Activated naive CD4-positive, alpha-beta T cell treated with anti-CD3 and anti-CD28 coated beads for 36 hours (primary cell): ENCODE measurements at regions not wholly inside any gene's neighbourhood (a gene's known extent, or its start where the extent isn't known, plus 50 kb on each side); places are given as distances from the start of the nearest gene placed in this dataset.
A peak's percentile ranks its signal among the peaks of the same experiment; 100 is the strongest.
"Not testable (repeated sequence)": the region's sequence is repeated elsewhere in the genome, so short reads cannot be mapped to it uniquely, and the experiment has no call there.

Source experiments
- CTCF ChIA-PET: fragments of 350-600 bp; sonication (Branson Sonifier 250); formaldehyde crosslinking; loops from one replicate; lab custom pipeline; 2021; ENCODE audit warnings: antibody characterized with exemption; lab: Charles Lee
- DNase-seq: peaks from one replicate; pipeline ENCODE4 v3.0.0-alpha.2; 2020
- H3K27ac Mint-ChIP-seq: one replicate; pipeline ENCODE4 v1.8.0; 2021; ENCODE audit warnings: mild to moderate bottlenecking, mixed read lengths
- H3K27me3 Mint-ChIP-seq: one replicate; pipeline ENCODE4 v1.8.0; 2021; ENCODE audit warnings: low read depth, mixed read lengths
- H3K36me3 Mint-ChIP-seq: one replicate; pipeline ENCODE4 v1.8.0; 2021; ENCODE audit warnings: low read depth, mixed read lengths
- H3K4me1 Mint-ChIP-seq: one replicate; pipeline ENCODE4 v1.8.0; 2021; ENCODE audit warnings: low read depth, mixed read lengths
- H3K4me3 Mint-ChIP-seq: one replicate; pipeline ENCODE4 v1.8.0; 2021; ENCODE audit warnings: mild to moderate bottlenecking, moderate library complexity, mixed read lengths
- H3K9me3 Mint-ChIP-seq: one replicate; pipeline ENCODE4 v1.8.0; 2021; ENCODE audit warnings: mixed read lengths
- intact Hi-C: fragments of 100-400 bp; cut with micrococcal nuclease; formaldehyde crosslinking; loops from one replicate; pipeline ENCODE4 v1.15.1; 2023

- CTCF ChIA-PET, H3K9me3 Mint-ChIP-seq, H3K36me3 Mint-ChIP-seq, H3K4me3 Mint-ChIP-seq, H3K27ac Mint-ChIP-seq, DNase-seq, intact Hi-C loops, H3K27me3 Mint-ChIP-seq, H3K4me1 Mint-ChIP-seq: not testable (repeated sequence)
These were observed 328.9 kb downstream of the PREX1 start for GRCh38 chr20:48498939-48499338.

GRCh38 chr20:48498125-48498524, 329.7 kb downstream of the PREX1 start:
- H3K36me3 Mint-ChIP-seq, intact Hi-C loops, DNase-seq, H3K4me3 Mint-ChIP-seq, H3K27me3 Mint-ChIP-seq, H3K27ac Mint-ChIP-seq, H3K9me3 Mint-ChIP-seq, CTCF ChIA-PET, H3K4me1 Mint-ChIP-seq: not testable (repeated sequence)

GRCh38 chr20:48493966-48494365, 333.8 kb downstream of the PREX1 start:
- intact Hi-C loops = no loop called here
- Mint-ChIP-seq H3K4me3 (no peak overlapping the region), H3K27me3 (no peaks in the 10 kb centered on the region), H3K27ac (no peak overlapping the region), H3K9me3 (no peaks in the 10 kb centered on the region), H3K4me1 (no peaks in the 10 kb centered on the region), H3K36me3 (no peaks in the 10 kb centered on the region)
- no peak for DNase-seq
- CTCF ChIA-PET = interaction anchor here (0.7 kb wide), 1 partner anchor 1392 kb away, joined by 3 read pairs; no protein-coding TSS in a partner anchor

- intact Hi-C loops, CTCF ChIA-PET: not testable (repeated sequence)
These were observed 334.5 kb downstream of the PREX1 start for GRCh38 chr20:48493331-48493730.

GRCh38 chr20:48492715-48493070, 335.1 kb downstream of the PREX1 start:
- Mint-ChIP-seq H3K9me3 (no peaks in the 10 kb centered on the region), H3K27ac (no peak overlapping the region), H3K36me3 (no peaks in the 10 kb centered on the region), H3K4me1 (no peaks in the 10 kb centered on the region), H3K27me3 (no peaks in the 10 kb centered on the region), H3K4me3 (no peak overlapping the region)
- intact Hi-C loops = no loop called here
- DNase-seq = no peak
- CTCF ChIA-PET = interaction anchor here (0.6 kb wide), 1 partner anchor 500 kb away, joined by 3 read pairs; no protein-coding TSS in a partner anchor

More at GRCh38 chr20:48493331-48493730, 334.5 kb downstream of the PREX1 start:
- H3K4me3 Mint-ChIP-seq, H3K27ac Mint-ChIP-seq, DNase-seq, H3K27me3 Mint-ChIP-seq, H3K9me3 Mint-ChIP-seq, H3K4me1 Mint-ChIP-seq, H3K36me3 Mint-ChIP-seq: not testable (repeated sequence)

- H3K9me3 Mint-ChIP-seq = no peaks in the 10 kb centered on the region
- CTCF ChIA-PET = interaction anchor here (0.6 kb wide), 1 partner anchor 501 kb away, joined by 3 read pairs; no protein-coding TSS in a partner anchor
- no peaks in the 10 kb centered on the region for H3K4me1 Mint-ChIP-seq
- intact Hi-C loops = no loop called here
- no peak overlapping the region for H3K4me3 Mint-ChIP-seq
- no peak for DNase-seq
- no peaks in the 10 kb centered on the region for H3K27me3 Mint-ChIP-seq
- H3K27ac Mint-ChIP-seq = no peak overlapping the region
- no peaks in the 10 kb centered on the region for H3K36me3 Mint-ChIP-seq
These were observed 335.6 kb downstream of the PREX1 start for GRCh38 chr20:48492015-48492714.

- H3K9me3 Mint-ChIP-seq = no peaks in the 10 kb centered on the region
- CTCF ChIA-PET = no interaction called here
- DNase-seq = no peak
- H3K4me1 Mint-ChIP-seq = no peaks in the 10 kb centered on the region
- no peak overlapping the region for H3K27ac Mint-ChIP-seq
- intact Hi-C loops = no loop called here
- H3K4me3 Mint-ChIP-seq = no peak overlapping the region
- H3K27me3 Mint-ChIP-seq = peaks cover under 1% of the 10 kb centered on the region
- H3K36me3 Mint-ChIP-seq = no peaks in the 10 kb centered on the region
These were observed 336.6 kb downstream of the PREX1 start for GRCh38 chr20:48490961-48491831.

GRCh38 chr20:48490341-48490740, 337.5 kb downstream of the PREX1 start:
- H3K36me3 Mint-ChIP-seq, H3K27me3 Mint-ChIP-seq, H3K4me1 Mint-ChIP-seq, intact Hi-C loops, DNase-seq, CTCF ChIA-PET, H3K4me3 Mint-ChIP-seq, H3K9me3 Mint-ChIP-seq, H3K27ac Mint-ChIP-seq: not testable (repeated sequence)

GRCh38 chr20:48489656-48490055, 338.1 kb downstream of the PREX1 start:
- Mint-ChIP-seq H3K36me3 (no peaks in the 10 kb centered on the region), H3K27ac (no peak overlapping the region), H3K4me1 (no peaks in the 10 kb centered on the region), H3K9me3 (no peaks in the 10 kb centered on the region), H3K4me3 (no peak overlapping the region), H3K27me3 (peaks cover 3% of the 10 kb centered on the region)
- intact Hi-C loops = loop anchor here (5.0 kb wide), 1 partner anchor 133 kb away; no protein-coding TSS in a partner anchor
- CTCF ChIA-PET = no interaction called here
- no peak for DNase-seq

- intact Hi-C loops = loop anchor here (5.0 kb wide), 1 partner anchor 133 kb away; no protein-coding TSS in a partner anchor
- no peak for DNase-seq
- H3K9me3 Mint-ChIP-seq = no peaks in the 10 kb centered on the region
- no peaks in the 10 kb centered on the region for H3K4me1 Mint-ChIP-seq
- H3K36me3 Mint-ChIP-seq = no peaks in the 10 kb centered on the region
- CTCF ChIA-PET = no interaction called here
- no peak overlapping the region for H3K27ac Mint-ChIP-seq
- H3K27me3 Mint-ChIP-seq = peaks cover 3% of the 10 kb centered on the region
- H3K4me3 Mint-ChIP-seq = no peak overlapping the region
These were observed 338.7 kb downstream of the PREX1 start for GRCh38 chr20:48489046-48489463.

GRCh38 chr20:48488334-48489034, 339.3 kb downstream of the PREX1 start:
- intact Hi-C loops = loop anchor here (5.0 kb wide), 1 partner anchor 134 kb away; no protein-coding TSS in a partner anchor
- H3K9me3 Mint-ChIP-seq, H3K4me1 Mint-ChIP-seq, H3K36me3 Mint-ChIP-seq, H3K27me3 Mint-ChIP-seq, H3K27ac Mint-ChIP-seq, H3K4me3 Mint-ChIP-seq, CTCF ChIA-PET: not testable (repeated sequence)
- DNase-seq = peak; percentile 31

GRCh38 chr20:48486065-48486464, 341.7 kb downstream of the PREX1 start:
- Mint-ChIP-seq H3K27me3 (peaks cover 3% of the 10 kb centered on the region), H3K9me3 (no peaks in the 10 kb centered on the region), H3K36me3 (no peaks in the 10 kb centered on the region), H3K4me3 (no peak overlapping the region), H3K27ac (no peak overlapping the region), H3K4me1 (no peaks in the 10 kb centered on the region)
- intact Hi-C loops = loop anchor here (5.0 kb wide), 1 partner anchor 136 kb away; no protein-coding TSS in a partner anchor
- no peak for DNase-seq
- CTCF ChIA-PET = interaction anchor here (0.6 kb wide), 1 partner anchor 12 kb away, joined by 4 read pairs; no protein-coding TSS in a partner anchor
